ENCODE measurements at regions not wholly inside any gene's neighbourhood (a gene's known extent, or its start where the extent isn't known, plus 50 kb on each side); places are given as distances from the start of the nearest gene placed in this dataset.

- no peak for TF ChIP-seq SUZ12 (IDR thresholded peaks at IDR 0.05; ENCODE audit: extremely low read depth, insufficient read depth, insufficient read length)
- TF ChIP-seq YY1 (IDR thresholded peaks at IDR 0.05; ENCODE audit: insufficient read depth, insufficient read length): no peak
Measured at GRCh38 chr6:168794491-168794890, 353.5 kb downstream of the SMOC2 start.
